GM12878 (cell line): ENCODE measurements at regions not wholly inside any gene's neighbourhood (a gene's known extent, or its start where the extent isn't known, plus 50 kb on each side); places are given as distances from the start of the nearest gene placed in this dataset.

ENCODE experiments used
- ATAC-seq: fragments of 200-7000 bp; cut with Tn5 transposase; 3 replicates; pipeline ENCODE4 v1.9.1; 2020; ENCODE audit warnings: mild to moderate bottlenecking, moderate library complexity
- BruUV-seq: library from RNA; stranded (reverse); fragments of 400-500 nt; replicated peaks from 2 replicates; lab custom pipeline; 2021; lab: Mats Ljungman, UMichigan
- CTCF ChIA-PET: fragments of 300-600 bp; sonication (Branson Sonifier 250); formaldehyde crosslinking; extraction: SDS; loops from one replicate; lab custom pipeline; 2021; ENCODE audit warnings: inconsistent platforms; lab: Yijun Ruan, JAX
- POLR2A ChIA-PET: fragments of 350-600 bp; formaldehyde crosslinking; extraction: SDS; loops from one replicate; lab custom pipeline; 2021; ENCODE audit warnings: inconsistent platforms; lab: Charles Lee
- RAD21 ChIA-PET: fragments of 300-600 bp; sonication (Branson Sonifier 250); formaldehyde crosslinking; loops from one replicate; lab custom pipeline; 2023; ENCODE audit warnings: antibody characterized with exemption; ENCODE audit not compliant: unreplicated experiment; lab: Charles Lee
- SMC1A ChIA-PET: fragments of 300-600 bp; sonication (Branson Sonifier 250); formaldehyde crosslinking; loops from one replicate; lab custom pipeline; 2023; ENCODE audit not compliant: unreplicated experiment, uncharacterized antibody; lab: Charles Lee
- DNase-seq: peaks from one replicate; pipeline ENCODE4 v3.0.0-alpha.2; 2011; ENCODE audit warnings: low read depth, low spot score
- FAIRE-seq: peaks from 3 replicates; lab custom pipeline; 2011; peaks lifted over from hg19 to GRCh38; lab: Jason Lieb, UNC
- H2AFZ ChIP-seq: 2 replicates; pipeline ENCODE4 v1.6.0; 2011; ENCODE audit warnings: low read depth, low read length, control low read depth; ENCODE audit not compliant: control insufficient read depth
- H3K27ac ChIP-seq: 2 replicates; pipeline ENCODE4 v1.5.1; 2011; ENCODE audit warnings: control low read depth; ENCODE audit not compliant: control insufficient read depth, insufficient read depth
- H3K27me3 ChIP-seq, 2 experiments: replicated peaks in 1 of 2; 2 replicates each; pipeline versions ENCODE4 v1.6.0 to v1.6.1; 2011; ENCODE audit warnings: low read length in 1 of 2; ENCODE audit not compliant: control insufficient read depth in 2 of 2, insufficient read depth in 2 of 2
- H3K36me3 ChIP-seq, 2 experiments: 2 replicates each; pipeline ENCODE4 v1.5.1; 2011; ENCODE audit warnings: low read length in 1 of 2; ENCODE audit not compliant: control insufficient read depth in 2 of 2, insufficient read depth in 2 of 2
- H3K4me1 ChIP-seq: 2 replicates; pipeline ENCODE4 v1.6.1; 2011; ENCODE audit warnings: mild to moderate bottlenecking, low read length, moderate library complexity, mixed read lengths; ENCODE audit not compliant: control insufficient read depth, insufficient read depth
- H3K4me2 ChIP-seq: 2 replicates; pipeline ENCODE4 v1.6.0; 2011; ENCODE audit warnings: control low read depth; ENCODE audit not compliant: control insufficient read depth, insufficient read depth
- H3K4me3 ChIP-seq: fragments of 200-600 bp; sonication (generic); 2 replicates; pipeline ENCODE4 v1.5.1; 2016
- H3K79me2 ChIP-seq: 2 replicates; pipeline ENCODE4 v1.6.0; 2011; ENCODE audit warnings: low read length; ENCODE audit not compliant: control insufficient read depth, insufficient read depth
- H3K9ac ChIP-seq: 2 replicates; pipeline ENCODE4 v1.8.0; 2011; ENCODE audit warnings: low read length, control low read depth, mixed read lengths; ENCODE audit not compliant: control insufficient read depth, insufficient read depth
- H3K9me3 ChIP-seq: replicated peaks from 3 replicates; pipeline ENCODE4 v1.5.1; 2011; ENCODE audit warnings: mild to moderate bottlenecking, low read length; ENCODE audit not compliant: control insufficient read depth, insufficient read depth
- H4K20me1 ChIP-seq: 2 replicates; pipeline ENCODE4 v1.6.0; 2011; ENCODE audit not compliant: control insufficient read depth, insufficient read depth
- CBFB ChIP-seq: IDR thresholded peaks from 2 replicates; pipeline ENCODE4 v1.6.1; 2016; ENCODE audit warnings: antibody characterized with exemption, low read depth
- IKZF1 ChIP-seq: fragments of 450-650 bp; conservative IDR thresholded peaks from 2 replicates; pipeline ENCODE4 v1.6.1; 2017; ENCODE audit warnings: antibody characterized with exemption, mild to moderate bottlenecking
- KAT2A ChIP-seq: conservative IDR thresholded peaks from 2 replicates; pipeline ENCODE4 v1.6.1; 2011; ENCODE audit warnings: low read depth, low read length; ENCODE audit not compliant: control insufficient read depth
- MYB ChIP-seq: fragments of 150-350 bp; IDR thresholded peaks from 2 replicates; pipeline ENCODE4 v1.6.1; 2014; ENCODE audit warnings: mild to moderate bottlenecking, low read depth, low read length, borderline replicate concordance
- NFYA ChIP-seq: IDR thresholded peaks from 2 replicates; pipeline ENCODE4 v1.6.1; 2011; ENCODE audit warnings: low read depth, mild to moderate bottlenecking, low read length, improper control_type of control experiment, borderline replicate concordance
- NR2F1 ChIP-seq: fragments of 450-650 bp; conservative IDR thresholded peaks from 2 replicates; pipeline ENCODE4 v1.6.1; 2017; ENCODE audit warnings: mild to moderate bottlenecking
- NRF1 ChIP-seq: conservative IDR thresholded peaks from 2 replicates; pipeline ENCODE4 v1.6.1; 2011; ENCODE audit warnings: mild to moderate bottlenecking, low read depth, low read length, improper control_type of control experiment
- RUNX3 ChIP-seq: IDR thresholded peaks from 2 replicates; pipeline ENCODE4 v1.6.1; 2012; ENCODE audit warnings: low read length, inconsistent platforms
- ZNF384 ChIP-seq: IDR thresholded peaks from 2 replicates; pipeline ENCODE4 v1.6.1; 2012; ENCODE audit warnings: low read depth, mild to moderate bottlenecking, low read length, improper control_type of control experiment, borderline replicate concordance
- ZSCAN29 ChIP-seq: fragments of 450-650 bp; IDR thresholded peaks from 2 replicates; pipeline ENCODE4 v1.6.1; 2017; ENCODE audit warnings: mild to moderate bottlenecking, moderate library complexity
- WGBS: methylation state at CpG from one replicate; pipeline ENCODE4 v1.1.6; 2016; ENCODE audit warnings: low lambda C conversion rate; ENCODE audit not compliant: insufficient replicate concordance, insufficient coverage; ENCODE audit errors: missing lambda C conversion rate; 5-methylcytosine and 5-hydroxymethylcytosine counted together
- in situ Hi-C: fragments of 300-500 bp; cut with MboI; formaldehyde crosslinking; loops from 9 replicates; pipeline ENCODE4 v1.14.3; 2018; ENCODE audit warnings: mixed read lengths
- intact Hi-C: fragments of 100-400 bp; cut with micrococcal nuclease; formaldehyde crosslinking; loops from one replicate; pipeline ENCODE4 v1.14.2; 2022; ENCODE audit not compliant: unreplicated experiment
- TF ChIP-seq, protein P1 (sequence below): fragments of 450-650 bp; IDR thresholded peaks from 2 replicates; pipeline ENCODE4 v1.6.1; 2017; ENCODE audit warnings: mild to moderate bottlenecking, moderate library complexity

DNA sequence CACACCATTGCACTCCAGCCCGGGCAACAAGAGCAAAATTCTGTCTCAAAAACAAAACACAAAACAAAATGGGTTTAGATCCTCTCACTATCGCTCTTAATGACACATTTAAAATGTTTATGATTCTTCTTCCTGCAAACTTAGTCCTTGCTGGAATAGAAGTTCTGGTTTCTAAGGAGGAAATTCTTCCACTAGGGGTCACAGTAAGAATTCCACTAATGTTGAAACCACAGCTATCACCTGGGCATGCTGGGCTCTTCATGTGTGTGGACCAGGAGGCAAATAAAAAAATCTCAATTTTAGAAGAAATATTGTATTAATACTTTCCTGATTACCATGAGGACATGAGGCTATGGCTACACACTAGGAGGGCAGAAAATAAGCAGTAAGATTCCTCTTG is 915.8 kb downstream of the TYW1 start:
- H3K4me1 ChIP-seq: no peaks in the 10 kb centered on the region
- H3K79me2 ChIP-seq: no peaks in the 10 kb centered on the region
- DNase-seq: no peak
- no peaks in the 10 kb centered on the region for H3K36me3 ChIP-seq
- no peak overlapping the region for H3K27ac ChIP-seq
- no peaks in the 10 kb centered on the region for H3K9me3 ChIP-seq
- in situ Hi-C loops: no loop called here
- SMC1A ChIA-PET: interaction anchor here (0.9 kb wide), 1 partner anchor 13 kb away, joined by 3 read pairs; no protein-coding TSS in a partner anchor
- no peaks in the 10 kb centered on the region for H3K27me3 ChIP-seq
- no peak for FAIRE-seq
- 0% methylated on average over 2 of the region's 2 CpGs for WGBS
- H3K9ac ChIP-seq: no peak overlapping the region
- TF ChIP-seq CBFB (no peak), NRF1 (no peak), IKZF1 (no peak), ZSCAN29 (no peak), NFYA (no peak), ZNF384 (no peak), NR2F1 (no peak), RUNX3 (no peak), KAT2A (no peak), MYB (no peak)
- TF ChIP-seq, protein P1, sequence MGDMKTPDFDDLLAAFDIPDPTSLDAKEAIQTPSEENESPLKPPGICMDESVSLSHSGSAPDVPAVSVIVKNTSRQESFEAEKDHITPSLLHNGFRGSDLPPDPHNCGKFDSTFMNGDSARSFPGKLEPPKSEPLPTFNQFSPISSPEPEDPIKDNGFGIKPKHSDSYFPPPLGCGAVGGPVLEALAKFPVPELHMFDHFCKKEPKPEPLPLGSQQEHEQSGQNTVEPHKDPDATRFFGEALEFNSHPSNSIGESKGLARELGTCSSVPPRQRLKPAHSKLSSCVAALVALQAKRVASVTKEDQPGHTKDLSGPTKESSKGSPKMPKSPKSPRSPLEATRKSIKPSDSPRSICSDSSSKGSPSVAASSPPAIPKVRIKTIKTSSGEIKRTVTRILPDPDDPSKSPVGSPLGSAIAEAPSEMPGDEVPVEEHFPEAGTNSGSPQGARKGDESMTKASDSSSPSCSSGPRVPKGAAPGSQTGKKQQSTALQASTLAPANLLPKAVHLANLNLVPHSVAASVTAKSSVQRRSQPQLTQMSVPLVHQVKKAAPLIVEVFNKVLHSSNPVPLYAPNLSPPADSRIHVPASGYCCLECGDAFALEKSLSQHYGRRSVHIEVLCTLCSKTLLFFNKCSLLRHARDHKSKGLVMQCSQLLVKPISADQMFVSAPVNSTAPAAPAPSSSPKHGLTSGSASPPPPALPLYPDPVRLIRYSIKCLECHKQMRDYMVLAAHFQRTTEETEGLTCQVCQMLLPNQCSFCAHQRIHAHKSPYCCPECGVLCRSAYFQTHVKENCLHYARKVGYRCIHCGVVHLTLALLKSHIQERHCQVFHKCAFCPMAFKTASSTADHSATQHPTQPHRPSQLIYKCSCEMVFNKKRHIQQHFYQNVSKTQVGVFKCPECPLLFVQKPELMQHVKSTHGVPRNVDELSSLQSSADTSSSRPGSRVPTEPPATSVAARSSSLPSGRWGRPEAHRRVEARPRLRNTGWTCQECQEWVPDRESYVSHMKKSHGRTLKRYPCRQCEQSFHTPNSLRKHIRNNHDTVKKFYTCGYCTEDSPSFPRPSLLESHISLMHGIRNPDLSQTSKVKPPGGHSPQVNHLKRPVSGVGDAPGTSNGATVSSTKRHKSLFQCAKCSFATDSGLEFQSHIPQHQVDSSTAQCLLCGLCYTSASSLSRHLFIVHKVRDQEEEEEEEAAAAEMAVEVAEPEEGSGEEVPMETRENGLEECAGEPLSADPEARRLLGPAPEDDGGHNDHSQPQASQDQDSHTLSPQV: no peak
- TF ChIP-seq, all 136 proteins: peak for 0
- RAD21 ChIA-PET: no interaction called here
- CTCF ChIA-PET: no interaction called here
- Histone ChIP-seq H3K4me2 (no peak overlapping the region), H3K4me3 (no peak overlapping the region), H4K20me1 (no peaks in the 10 kb centered on the region), H2AFZ (no peak overlapping the region)
- no TSS peak for BruUV-seq
- POLR2A ChIA-PET: interaction anchor here (0.6 kb wide), 1 partner anchor 8 kb away, joined by 3 read pairs; no protein-coding TSS in a partner anchor
- intact Hi-C loops: no loop called here
- no peak for ATAC-seq
